ENCODE measurements at regions not wholly inside any gene's neighbourhood (a gene's known extent, or its start where the extent isn't known, plus 50 kb on each side); places are given as distances from the start of the nearest gene placed in this dataset.

- TF ChIP-seq POLR2AphosphoS5 (IDR thresholded peaks at IDR 0.05): no peak
- no peak for TF ChIP-seq CTCF (IDR thresholded peaks at IDR 0.05)
- TF ChIP-seq POLR2A (IDR thresholded peaks at IDR 0.05): no peak
These were observed 411.2 kb upstream of the FZD8 start for GRCh38 chr10:36053271-36053670.
